ENCODE measurements at regions not wholly inside any gene's neighbourhood (a gene's known extent, or its start where the extent isn't known, plus 50 kb on each side); places are given as distances from the start of the nearest gene placed in this dataset.

DNA sequence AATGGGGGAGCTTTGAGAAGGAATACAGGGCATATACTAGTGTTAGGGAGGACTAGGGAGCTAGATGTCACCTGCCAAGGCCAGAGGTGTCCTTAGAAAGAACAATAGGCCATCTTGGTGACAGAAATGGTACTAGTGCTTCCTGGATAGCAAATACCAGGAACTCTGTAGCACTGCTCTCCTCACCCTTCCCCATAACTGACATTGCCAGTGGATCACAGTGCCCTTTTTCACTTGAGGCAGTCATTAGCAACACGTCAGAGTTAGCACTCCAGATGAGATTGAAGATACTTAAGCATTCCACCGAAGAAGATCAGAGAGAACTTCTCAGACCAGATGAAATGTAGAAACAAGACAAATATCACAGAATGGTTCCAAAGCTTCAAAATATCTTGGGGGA, 103.1 kb upstream of the PDZRN3 start:
- ATAC-seq (ENCODE audit: low read depth), result no peak
- ChIA-PET POLR2A (no interaction called here), CTCF (no interaction called here)
- Mint-ChIP-seq H3K4me3 (no peak overlapping the region), H3K27ac (no peak overlapping the region), H3K36me3 (ENCODE audit: low read depth) (no peaks in the 10 kb centered on the region), H3K4me1 (no peaks in the 10 kb centered on the region), H3K27me3 (no peaks in the 10 kb centered on the region), H3K9me3 (no peaks in the 10 kb centered on the region)
- DNase-seq, result no peak
- intact Hi-C loops (cut with micrococcal nuclease), result no loop called here
- TF ChIP-seq, protein P1, sequence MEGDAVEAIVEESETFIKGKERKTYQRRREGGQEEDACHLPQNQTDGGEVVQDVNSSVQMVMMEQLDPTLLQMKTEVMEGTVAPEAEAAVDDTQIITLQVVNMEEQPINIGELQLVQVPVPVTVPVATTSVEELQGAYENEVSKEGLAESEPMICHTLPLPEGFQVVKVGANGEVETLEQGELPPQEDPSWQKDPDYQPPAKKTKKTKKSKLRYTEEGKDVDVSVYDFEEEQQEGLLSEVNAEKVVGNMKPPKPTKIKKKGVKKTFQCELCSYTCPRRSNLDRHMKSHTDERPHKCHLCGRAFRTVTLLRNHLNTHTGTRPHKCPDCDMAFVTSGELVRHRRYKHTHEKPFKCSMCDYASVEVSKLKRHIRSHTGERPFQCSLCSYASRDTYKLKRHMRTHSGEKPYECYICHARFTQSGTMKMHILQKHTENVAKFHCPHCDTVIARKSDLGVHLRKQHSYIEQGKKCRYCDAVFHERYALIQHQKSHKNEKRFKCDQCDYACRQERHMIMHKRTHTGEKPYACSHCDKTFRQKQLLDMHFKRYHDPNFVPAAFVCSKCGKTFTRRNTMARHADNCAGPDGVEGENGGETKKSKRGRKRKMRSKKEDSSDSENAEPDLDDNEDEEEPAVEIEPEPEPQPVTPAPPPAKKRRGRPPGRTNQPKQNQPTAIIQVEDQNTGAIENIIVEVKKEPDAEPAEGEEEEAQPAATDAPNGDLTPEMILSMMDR (IDR thresholded peaks at IDR 0.05), result no peak

DNA sequence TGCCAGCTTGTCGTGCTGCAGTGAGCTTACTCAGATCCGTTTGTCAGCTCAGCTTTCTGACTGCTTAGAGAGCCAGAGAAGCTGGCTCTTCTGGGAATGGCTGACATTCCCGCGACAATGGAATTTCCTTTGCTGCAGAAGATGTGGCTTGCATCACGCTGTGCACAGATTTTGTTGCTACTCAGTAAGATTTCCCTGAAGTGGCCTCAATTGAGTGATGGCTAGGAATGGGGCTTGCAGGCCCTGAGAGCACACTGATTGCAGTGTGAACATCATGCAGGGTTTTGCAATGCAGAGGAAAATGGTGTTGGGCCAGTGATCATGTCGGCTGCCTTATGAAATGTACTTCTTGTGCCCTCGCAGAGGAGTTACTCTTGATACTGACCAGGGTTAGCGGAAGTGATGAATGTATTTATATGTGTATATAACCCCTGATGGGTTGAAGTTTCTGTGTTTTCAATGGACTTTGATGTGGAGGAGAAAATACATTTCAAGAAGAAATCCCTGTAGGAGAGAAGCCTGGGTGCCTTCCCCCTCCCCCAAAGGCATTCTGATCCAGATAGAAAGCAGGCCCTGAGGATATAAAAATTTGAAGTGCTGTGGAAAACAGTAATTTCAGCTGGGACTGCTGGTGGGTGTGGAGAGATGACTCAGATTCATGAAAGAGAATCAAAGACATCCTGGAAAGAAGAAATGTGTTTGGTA, 102.5 kb upstream of the PDZRN3 start:
- DNase-seq, result no peak
- POLR2A ChIA-PET, result no interaction called here
- Mint-ChIP-seq H3K27me3 (no peaks in the 10 kb centered on the region), H3K4me3 (no peak overlapping the region), H3K9me3 (no peaks in the 10 kb centered on the region), H3K36me3 (ENCODE audit: low read depth) (no peaks in the 10 kb centered on the region), H3K27ac (no peak overlapping the region), H3K4me1 (no peaks in the 10 kb centered on the region)
- intact Hi-C loops (cut with micrococcal nuclease), result no loop called here
- CTCF ChIA-PET, result no interaction called here
- TF ChIP-seq, protein P1 (IDR thresholded peaks at IDR 0.05), result no peak
- ATAC-seq (ENCODE audit: low read depth), result no peak

DNA sequence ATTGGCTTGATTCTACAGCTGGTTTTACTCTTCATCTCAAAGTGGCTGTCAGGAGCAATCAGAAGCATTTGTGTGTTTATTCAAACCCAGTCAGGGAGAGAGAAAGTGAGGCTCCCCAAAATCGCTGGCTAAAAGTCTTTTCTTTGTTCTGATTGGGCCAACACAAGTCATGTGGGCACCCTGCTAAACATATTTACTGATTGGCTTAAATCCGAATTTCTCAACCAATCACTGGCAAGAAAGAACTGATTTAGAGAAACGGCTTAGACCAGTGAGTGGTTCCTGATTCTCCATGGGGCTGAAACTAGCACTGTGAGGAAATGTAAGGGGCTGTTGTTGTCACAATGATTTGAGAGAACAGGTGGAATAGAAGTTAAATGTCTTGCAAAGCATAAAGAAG, 98.9 kb upstream of the PDZRN3 start:
- ChIA-PET CTCF (no interaction called here), POLR2A (no interaction called here)
- no peak overlapping the region for H3K4me3 Mint-ChIP-seq
- no peaks in the 10 kb centered on the region for H3K4me1 Mint-ChIP-seq
- no peaks in the 10 kb centered on the region for H3K27me3 Mint-ChIP-seq
- intact Hi-C loops (cut with micrococcal nuclease), result no loop called here
- TF ChIP-seq, protein P1 (IDR thresholded peaks at IDR 0.05), result no peak
- no peak for ATAC-seq (ENCODE audit: low read depth)
- DNase-seq, result no peak
- peaks cover 3% of the 10 kb centered on the region for H3K9me3 Mint-ChIP-seq
- no peak overlapping the region for H3K27ac Mint-ChIP-seq
- H3K36me3 Mint-ChIP-seq (ENCODE audit: low read depth), result no peaks in the 10 kb centered on the region

DNA sequence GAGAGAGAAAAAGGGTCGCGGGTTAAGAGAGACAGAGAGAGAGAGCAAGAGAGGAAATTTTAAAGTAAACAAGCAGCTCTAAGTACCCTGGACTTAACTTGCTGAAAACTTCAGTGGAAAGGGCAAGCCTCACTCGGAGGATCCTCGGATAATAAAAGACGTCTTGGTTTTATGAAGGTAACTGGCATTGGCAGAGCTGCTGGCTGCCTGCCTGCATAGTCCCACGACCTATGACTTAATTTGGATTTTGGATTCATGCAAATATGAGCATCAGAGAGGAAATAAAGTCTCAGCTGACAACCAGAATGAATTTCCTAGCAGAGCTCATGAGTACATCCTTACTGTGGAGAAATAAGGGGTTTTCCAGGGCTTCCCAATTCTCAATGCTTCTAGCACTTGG, 95.1 kb upstream of the PDZRN3 start:
- CTCF ChIA-PET, result no interaction called here
- no peak for ATAC-seq (ENCODE audit: low read depth)

DNA sequence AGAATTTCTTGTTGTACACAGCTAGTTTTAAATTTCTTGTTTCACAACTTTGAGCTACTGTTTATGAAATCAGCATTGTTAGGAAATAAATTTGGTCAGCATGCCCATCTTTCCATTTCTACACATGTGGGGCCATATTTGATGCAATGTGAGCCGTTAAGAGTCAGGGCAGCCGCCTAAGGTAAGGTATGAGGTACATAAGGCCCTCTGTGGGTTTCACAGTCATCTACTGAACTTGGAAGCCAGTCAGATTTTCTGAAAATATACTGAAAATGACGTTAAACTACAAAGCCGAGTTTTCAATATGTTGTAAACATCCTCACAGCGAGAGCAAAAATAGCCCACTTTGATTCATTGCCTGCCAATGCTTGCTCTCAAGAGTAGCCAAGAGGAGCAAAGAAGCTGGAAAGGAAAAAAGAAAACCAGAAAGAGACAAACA, 94.7 kb upstream of the PDZRN3 start:
- DNase-seq, result no peak
- CTCF ChIA-PET, result no interaction called here
- TF ChIP-seq, protein P1 (IDR thresholded peaks at IDR 0.05), result no peak
- POLR2A ChIA-PET, result no interaction called here
- H3K9me3 Mint-ChIP-seq, result peaks cover 3% of the 10 kb centered on the region
- H3K36me3 Mint-ChIP-seq (ENCODE audit: low read depth), result no peaks in the 10 kb centered on the region
- no peak for ATAC-seq (ENCODE audit: low read depth)
- intact Hi-C loops (cut with micrococcal nuclease), result no loop called here
- no peak overlapping the region for H3K27ac Mint-ChIP-seq
- H3K4me3 Mint-ChIP-seq, result no peak overlapping the region
- H3K4me1 Mint-ChIP-seq, result no peaks in the 10 kb centered on the region
- H3K27me3 Mint-ChIP-seq, result no peaks in the 10 kb centered on the region

More for the DNA sequence above, 95.1 kb upstream of the PDZRN3 start:
- intact Hi-C loops (cut with micrococcal nuclease), result no loop called here
- DNase-seq, result no peak
- TF ChIP-seq, protein P1 (IDR thresholded peaks at IDR 0.05), result no peak
- Mint-ChIP-seq H3K4me1 (no peaks in the 10 kb centered on the region), H3K4me3 (no peak overlapping the region), H3K27me3 (no peaks in the 10 kb centered on the region), H3K36me3 (ENCODE audit: low read depth) (no peaks in the 10 kb centered on the region), H3K9me3 (peaks cover 3% of the 10 kb centered on the region), H3K27ac (no peak overlapping the region)
- POLR2A ChIA-PET, result no interaction called here

Measured in activated B cell treated with CpG ODN at 0.5 μM for 24 hours (primary cell).